Parathyroid adenoma (tissue), 2 donors: ENCODE measurements at regions not wholly inside any gene's neighbourhood (a gene's known extent, or its start where the extent isn't known, plus 50 kb on each side); places are given as distances from the start of the nearest gene placed in this dataset.

Source experiments
- H2AFZ ChIP-seq: fragments of 300-600 bp; sonication (generic); one replicate; pipeline ENCODE4 v1.7.0; 2017; ENCODE audit warnings: antibody characterized with exemption, mild to moderate bottlenecking
- H3K27ac ChIP-seq: fragments of 300-600 bp; sonication (generic); one replicate; pipeline ENCODE4 v1.7.0; 2017
- H3K27me3 ChIP-seq: fragments of 300-600 bp; sonication (generic); one replicate; pipeline ENCODE4 v1.7.0; 2017; ENCODE audit warnings: low read length; ENCODE audit not compliant: control insufficient read depth, insufficient read depth
- H3K36me3 ChIP-seq: fragments of 300-600 bp; sonication (generic); one replicate; pipeline ENCODE4 v1.7.0; 2017; ENCODE audit warnings: low read length; ENCODE audit not compliant: control insufficient read depth, insufficient read depth
- H3K4me1 ChIP-seq: fragments of 300-600 bp; sonication (generic); one replicate; pipeline ENCODE4 v1.7.0; 2017; ENCODE audit warnings: control low read depth
- H3K4me2 ChIP-seq: fragments of 300-600 bp; sonication (generic); one replicate; pipeline ENCODE4 v1.7.0; 2017; ENCODE audit warnings: low read length
- H3K4me3 ChIP-seq: fragments of 300-600 bp; sonication (generic); one replicate; pipeline ENCODE4 v1.7.0; 2017; ENCODE audit warnings: low read depth, low read length
- H3K79me2 ChIP-seq: fragments of 300-600 bp; sonication (generic); one replicate; pipeline ENCODE4 v1.7.0; 2017; ENCODE audit warnings: control low read depth
- H3K9ac ChIP-seq: fragments of 300-600 bp; sonication (generic); one replicate; pipeline ENCODE4 v1.7.0; 2017; ENCODE audit warnings: mild to moderate bottlenecking
- H3K9me3 ChIP-seq: fragments of 300-600 bp; sonication (generic); one replicate; pipeline ENCODE4 v1.7.0; 2017; ENCODE audit warnings: low read length; ENCODE audit not compliant: control insufficient read depth
- CTCF ChIP-seq: fragments of 300-600 bp; sonication (generic); IDR thresholded peaks from one replicate; pipeline ENCODE4 v1.7.0; 2017; ENCODE audit warnings: antibody characterized with exemption, mild to moderate bottlenecking
- donor health status: primary hyperparathyroidism.

GRCh38 chr11:33478111-33478573, 221.0 kb downstream of the HIPK3 start:
- Histone ChIP-seq H3K4me2 (no peak overlapping the region), H3K9me3 (no peaks in the 10 kb centered on the region), H3K79me2 (peaks cover 4% of the 10 kb centered on the region), H3K27me3 (no peaks in the 10 kb centered on the region), H2AFZ (peak overlapping the region; percentile 17), H3K4me3 (no peak overlapping the region), H3K27ac (peak overlapping the region; percentile 88), H3K9ac (no peak overlapping the region), H3K36me3 (no peaks in the 10 kb centered on the region), H3K4me1 (peaks cover 33% of the 10 kb centered on the region)
- TF ChIP-seq CTCF, result no peak

- no peak overlapping the region for H3K4me2 ChIP-seq
- no peak overlapping the region for H3K9ac ChIP-seq
- H3K27me3 ChIP-seq, result no peaks in the 10 kb centered on the region
- peaks cover 5% of the 10 kb centered on the region for H3K79me2 ChIP-seq
- no peak for TF ChIP-seq CTCF
- no peak overlapping the region for H2AFZ ChIP-seq
- peak overlapping the region; percentile 88 for H3K27ac ChIP-seq
- no peaks in the 10 kb centered on the region for H3K36me3 ChIP-seq
- H3K9me3 ChIP-seq, result no peaks in the 10 kb centered on the region
- peaks cover 33% of the 10 kb centered on the region for H3K4me1 ChIP-seq
- H3K4me3 ChIP-seq, result no peak overlapping the region
Measured at GRCh38 chr11:33476945-33477606, 219.9 kb downstream of the HIPK3 start.

GRCh38 chr11:33475993-33476392, 218.8 kb downstream of the HIPK3 start:
- Histone ChIP-seq H3K27ac (peak overlapping the region; percentile 88), H3K4me2 (no peak overlapping the region), H3K27me3 (no peaks in the 10 kb centered on the region), H3K4me1 (peaks cover 40% of the 10 kb centered on the region), H3K4me3 (no peak overlapping the region), H3K79me2 (peaks cover 5% of the 10 kb centered on the region), H2AFZ (no peak overlapping the region), H3K36me3 (no peaks in the 10 kb centered on the region), H3K9ac (no peak overlapping the region), H3K9me3 (no peaks in the 10 kb centered on the region)
- TF ChIP-seq CTCF, result no peak

GRCh38 chr11:33474866-33475265, 217.7 kb downstream of the HIPK3 start:
- no peaks in the 10 kb centered on the region for H3K27me3 ChIP-seq
- no peaks in the 10 kb centered on the region for H3K36me3 ChIP-seq
- H3K4me3 ChIP-seq, result no peak overlapping the region
- no peak overlapping the region for H3K9ac ChIP-seq
- H3K9me3 ChIP-seq, result no peaks in the 10 kb centered on the region
- TF ChIP-seq CTCF, result no peak
- peaks cover 10% of the 10 kb centered on the region for H3K79me2 ChIP-seq
- peak overlapping the region; percentile 88 for H3K27ac ChIP-seq
- H3K4me2 ChIP-seq, result no peak overlapping the region
- H3K4me1 ChIP-seq, result peaks cover 36% of the 10 kb centered on the region
- no peak overlapping the region for H2AFZ ChIP-seq

- no peaks in the 10 kb centered on the region for H3K36me3 ChIP-seq
- H3K4me1 ChIP-seq, result peaks cover 18% of the 10 kb centered on the region
- TF ChIP-seq CTCF, result no peak
- no peaks in the 10 kb centered on the region for H3K27me3 ChIP-seq
- no peak overlapping the region for H3K4me3 ChIP-seq
- H3K27ac ChIP-seq, result peak overlapping the region; percentile 60
- H3K4me2 ChIP-seq, result no peak overlapping the region
- peaks cover 20% of the 10 kb centered on the region for H3K79me2 ChIP-seq
- no peak overlapping the region for H3K9ac ChIP-seq
- H2AFZ ChIP-seq, result no peak overlapping the region
- H3K9me3 ChIP-seq, result no peaks in the 10 kb centered on the region
Measured at GRCh38 chr11:33471541-33471940, 214.4 kb downstream of the HIPK3 start.
